Keratinocyte (primary cell): ENCODE measurements at regions not wholly inside any gene's neighbourhood (a gene's known extent, or its start where the extent isn't known, plus 50 kb on each side); places are given as distances from the start of the nearest gene placed in this dataset.

Experiments
- DNase-seq: peaks from one replicate; pipeline ENCODE4 v3.0.0-alpha.2; 2011; ENCODE audit warnings: low read depth, missing footprints, low spot score
- FAIRE-seq: peaks from 2 replicates; lab custom pipeline; 2011; peaks lifted over from hg19 to GRCh38; lab: Jason Lieb, UNC
- H2AFZ ChIP-seq: 2 replicates; pipeline ENCODE4 v1.6.0; 2012; ENCODE audit warnings: low read length, control low read depth, inconsistent platforms; ENCODE audit not compliant: control insufficient read depth
- H3K27ac ChIP-seq: 2 replicates; pipeline ENCODE4 v1.5.1; 2011; ENCODE audit warnings: low read length; ENCODE audit not compliant: control insufficient read depth, insufficient read depth
- H3K27me3 ChIP-seq: 3 replicates; pipeline ENCODE4 v1.6.0; 2011; ENCODE audit warnings: low read length; ENCODE audit not compliant: control insufficient read depth, insufficient read depth; ENCODE audit errors: extremely low read depth
- H3K36me3 ChIP-seq, 2 experiments: 2 replicates in 1 of 2; 3 replicates in 1 of 2; pipeline ENCODE4 v1.5.1; 2011; ENCODE audit warnings: low read length in 2 of 2, mild to moderate bottlenecking in 1 of 2; ENCODE audit not compliant: control insufficient read depth in 2 of 2, insufficient read depth in 2 of 2; ENCODE audit errors: extremely low read depth in 1 of 2
- H3K4me1 ChIP-seq: 3 replicates; pipeline ENCODE4 v1.5.1; 2011; ENCODE audit warnings: low read length; ENCODE audit not compliant: control insufficient read depth, insufficient read depth; ENCODE audit errors: extremely low read depth
- H3K4me2 ChIP-seq: 3 replicates; pipeline ENCODE4 v1.6.0; 2011; ENCODE audit warnings: low read depth, low read length; ENCODE audit not compliant: control insufficient read depth, insufficient read depth; ENCODE audit errors: extremely low read depth
- H3K4me3 ChIP-seq, 3 experiments: fragments of 200-600 bp in 1 of 3; sonication (generic) in 1 of 3; 2 replicates in 2 of 3; 3 replicates in 1 of 3; pipeline ENCODE4 v1.5.1; 2011 to 2016; ENCODE audit warnings: low read length in 3 of 3, mild to moderate bottlenecking in 3 of 3, control low read depth in 2 of 3, inconsistent platforms in 1 of 3, low read depth in 1 of 3, mixed read lengths in 1 of 3, mixed run types in 1 of 3, moderate library complexity in 1 of 3; ENCODE audit not compliant: control insufficient read depth in 2 of 3, insufficient read depth in 2 of 3; ENCODE audit errors: extremely low read depth in 1 of 3
- H3K79me2 ChIP-seq: 2 replicates; pipeline ENCODE4 v1.6.0; 2012; ENCODE audit warnings: low read length; ENCODE audit not compliant: control insufficient read depth, insufficient read depth
- H3K9ac ChIP-seq: 3 replicates; pipeline ENCODE4 v1.6.0; 2011; ENCODE audit warnings: low read length; ENCODE audit not compliant: control insufficient read depth, insufficient read depth; ENCODE audit errors: extremely low read depth
- H3K9me1 ChIP-seq: 3 replicates; pipeline ENCODE4 v1.6.0; 2011; ENCODE audit warnings: low read length; ENCODE audit not compliant: control insufficient read depth, insufficient read depth; ENCODE audit errors: extremely low read depth
- H3K9me3 ChIP-seq: 2 replicates; pipeline ENCODE4 v1.5.1; 2012; ENCODE audit warnings: low read depth, low read length; ENCODE audit not compliant: control insufficient read depth
- H4K20me1 ChIP-seq: 3 replicates; pipeline ENCODE4 v1.6.0; 2011; ENCODE audit warnings: low read length; ENCODE audit not compliant: control insufficient read depth, insufficient read depth; ENCODE audit errors: extremely low read depth
- CTCF ChIP-seq, 3 experiments: IDR thresholded peaks in 1 of 3; conservative IDR thresholded peaks in 1 of 3; optimal IDR thresholded peaks in 1 of 3; 2 replicates in 2 of 3; 3 replicates in 1 of 3; pipeline versions ENCODE3 to v1.5.1; 2011; ENCODE audit warnings: low read length in 3 of 3, mild to moderate bottlenecking in 3 of 3, moderate library complexity in 2 of 3, control low read depth in 1 of 3, inconsistent platforms in 1 of 3; ENCODE audit not compliant: insufficient read depth in 2 of 3; ENCODE audit errors: extremely low read depth in 1 of 3
- EZH2 ChIP-seq: IDR thresholded peaks from one replicate; pipeline ENCODE4 v1.6.1; 2012; ENCODE audit warnings: inconsistent platforms, mild to moderate bottlenecking, low read length, moderate library complexity
- dilution Hi-C: fragments of 300-500 bp; cut with MboI; formaldehyde crosslinking; loops from one replicate; pipeline ENCODE4 v1.7.0; 2020; ENCODE audit warnings: low sequenced_read_pairs; ENCODE audit not compliant: extremely low pct_ligation_motif_present

GRCh38 chr9:2464624-2465023, 157.0 kb upstream of the VLDLR start:
- DNase-seq (no peak), FAIRE-seq (no peak)
- dilution Hi-C loops: no loop called here

GRCh38 chr9:2465516-2465915, 156.1 kb upstream of the VLDLR start:
- Histone ChIP-seq H4K20me1 (no peaks in the 10 kb centered on the region), H3K36me3 (no peaks in the 10 kb centered on the region), H3K27ac (no peak overlapping the region), H3K27me3 (peaks cover 4% of the 10 kb centered on the region), H3K4me3 (no peak overlapping the region), H3K9ac (no peak overlapping the region), H2AFZ (no peak overlapping the region), H3K9me3 (no peaks in the 10 kb centered on the region), H3K4me1 (no peaks in the 10 kb centered on the region), H3K4me2 (no peak overlapping the region), H3K79me2 (no peaks in the 10 kb centered on the region), H3K9me1 (no peaks in the 10 kb centered on the region)
- TF ChIP-seq EZH2 (no peak), CTCF (optimal IDR thresholded peaks at IDR 0.05 in 1 of 3, IDR thresholded peaks at IDR 0.05 in 1 of 3, conservative IDR thresholded peaks at IDR 0.05 in 1 of 3; ENCODE audit: extremely low read depth in 1 of 3, insufficient read depth in 2 of 3, low read length in 3 of 3) (no peak)
- dilution Hi-C loops: no loop called here
- FAIRE-seq (no peak), DNase-seq (no peak)

More at GRCh38 chr9:2464624-2465023, 157.0 kb upstream of the VLDLR start:
- Histone ChIP-seq H3K4me2 (no peak overlapping the region), H2AFZ (no peak overlapping the region), H3K9me1 (no peaks in the 10 kb centered on the region), H4K20me1 (no peaks in the 10 kb centered on the region), H3K4me1 (no peaks in the 10 kb centered on the region), H3K36me3 (no peaks in the 10 kb centered on the region), H3K79me2 (no peaks in the 10 kb centered on the region), H3K27ac (no peak overlapping the region), H3K9me3 (no peaks in the 10 kb centered on the region), H3K27me3 (peaks cover 4% of the 10 kb centered on the region), H3K4me3 (no peak overlapping the region), H3K9ac (no peak overlapping the region)
- no peak for TF ChIP-seq CTCF (optimal IDR thresholded peaks at IDR 0.05 in 1 of 3, IDR thresholded peaks at IDR 0.05 in 1 of 3, conservative IDR thresholded peaks at IDR 0.05 in 1 of 3; ENCODE audit: extremely low read depth in 1 of 3, insufficient read depth in 2 of 3, low read length in 3 of 3)
- no peak for TF ChIP-seq EZH2
